Stimulated activated CD4-positive, alpha-beta T cell treated with anti-CD3 and anti-CD28 coated beads, TNF-alpha, amount 100 ng/mL, for 4 hours (primary cell): ENCODE measurements at regions not wholly inside any gene's neighbourhood (a gene's known extent, or its start where the extent isn't known, plus 50 kb on each side); places are given as distances from the start of the nearest gene placed in this dataset.

Experiments used
- DNase-seq, 3 experiments: peaks; one replicate each; pipeline ENCODE4 v3.0.0-alpha.2; 2020; ENCODE audit warnings: low read depth in 3 of 3

GRCh38 chr15:70443486-70444273 is 319.7 kb downstream of the UACA start:
- no peak for DNase-seq

GRCh38 chr15:70442616-70443321 is 320.6 kb downstream of the UACA start:
- no peak for DNase-seq

GRCh38 chr15:70442211-70442610 is 321.1 kb downstream of the UACA start:
- DNase-seq, result no peak

GRCh38 chr15:70440416-70441138 is 322.8 kb downstream of the UACA start:
- DNase-seq, result no peak

GRCh38 chr15:70439880-70440279 is 323.5 kb downstream of the UACA start:
- DNase-seq, result no peak

GRCh38 chr15:70439304-70439877 is 324.0 kb downstream of the UACA start:
- no peak for DNase-seq

GRCh38 chr15:70438776-70439175 is 324.6 kb downstream of the UACA start:
- DNase-seq, result no peak

- no peak for DNase-seq
These were observed 325.4 kb downstream of the UACA start for GRCh38 chr15:70437882-70438451.

- DNase-seq, result no peak
These were observed 326.3 kb downstream of the UACA start for GRCh38 chr15:70437089-70437488.

- DNase-seq, result no peak
These were observed 326.9 kb downstream of the UACA start for GRCh38 chr15:70436428-70436827.

- DNase-seq, result no peak
These were observed 327.5 kb downstream of the UACA start for GRCh38 chr15:70435872-70436271.

GRCh38 chr15:70435369-70435768 is 328.0 kb downstream of the UACA start:
- no peak for DNase-seq

- DNase-seq, result no peak
These were observed 329.6 kb downstream of the UACA start for GRCh38 chr15:70433586-70434324.

- DNase-seq, result no peak
These were observed 330.3 kb downstream of the UACA start for GRCh38 chr15:70432924-70433495.

GRCh38 chr15:70431854-70432253 is 331.5 kb downstream of the UACA start:
- no peak for DNase-seq

- no peak for DNase-seq
These were observed 332.4 kb upstream of the TLE3 start for GRCh38 chr15:70430069-70430468.

- DNase-seq, result no peak
These were observed 331.5 kb upstream of the TLE3 start for GRCh38 chr15:70429056-70429722.

- no peak for DNase-seq
These were observed 330.6 kb upstream of the TLE3 start for GRCh38 chr15:70428211-70428822.

- DNase-seq, result no peak
These were observed 329.7 kb upstream of the TLE3 start for GRCh38 chr15:70427167-70428120.
